Calu3 (cell line): ENCODE measurements at regions not wholly inside any gene's neighbourhood (a gene's known extent, or its start where the extent isn't known, plus 50 kb on each side); places are given as distances from the start of the nearest gene placed in this dataset.

Experiments used
- BruUV-seq: library from RNA; stranded (reverse); fragments of 400-500 nt; replicated peaks from 2 replicates; lab custom pipeline; 2021; lab: Mats Ljungman, UMichigan
- CTCF ChIA-PET: fragments of 300-600 bp; sonication (Branson Sonifier 250); formaldehyde crosslinking; loops from one replicate; lab custom pipeline; 2022; ENCODE audit warnings: antibody characterized with exemption; lab: Charles Lee
- DNase-seq: peaks from one replicate; pipeline ENCODE4 v3.0.0; 2022
- H3K27ac Mint-ChIP-seq: one replicate; pipeline ENCODE4 v1.8.0; 2022; ENCODE audit warnings: mixed read lengths; ENCODE audit not compliant: unreplicated experiment
- H3K27me3 Mint-ChIP-seq: one replicate; pipeline ENCODE4 v1.8.0; 2022; ENCODE audit warnings: mixed read lengths; ENCODE audit not compliant: unreplicated experiment
- H3K36me3 Mint-ChIP-seq: one replicate; pipeline ENCODE4 v1.8.0; 2022; ENCODE audit warnings: mild to moderate bottlenecking, moderate library complexity, mixed read lengths; ENCODE audit not compliant: insufficient read depth, unreplicated experiment
- H3K4me1 Mint-ChIP-seq: one replicate; pipeline ENCODE4 v1.8.0; 2022; ENCODE audit warnings: mild to moderate bottlenecking, low read depth, mixed read lengths; ENCODE audit not compliant: unreplicated experiment
- H3K4me3 Mint-ChIP-seq: one replicate; pipeline ENCODE4 v1.8.0; 2022; ENCODE audit warnings: mild to moderate bottlenecking, low read depth, moderate library complexity, mixed read lengths; ENCODE audit not compliant: unreplicated experiment
- H3K9me3 Mint-ChIP-seq: one replicate; pipeline ENCODE4 v1.8.0; 2022; ENCODE audit warnings: low read depth, mixed read lengths; ENCODE audit not compliant: unreplicated experiment
- CTCF ChIP-seq: fragments of 200-600 bp; IDR thresholded peaks from one replicate; pipeline ENCODE4 v1.8.0; 2022; ENCODE audit warnings: antibody characterized with exemption; ENCODE audit not compliant: unreplicated experiment
- intact Hi-C: fragments of 100-400 bp; cut with micrococcal nuclease; formaldehyde crosslinking; loops from one replicate; pipeline ENCODE4 v1.10.0; 2022; ENCODE audit not compliant: unreplicated experiment

GRCh38 chr22:48522271-48522670 lies 1305.4 kb downstream of the BRD1 start:
- no peak overlapping the region for H3K27ac Mint-ChIP-seq
- no peaks in the 10 kb centered on the region for H3K27me3 Mint-ChIP-seq
- TF ChIP-seq CTCF, result no peak
- no peak for DNase-seq
- CTCF ChIA-PET, result no interaction called here
- H3K4me1 Mint-ChIP-seq, result no peaks in the 10 kb centered on the region
- H3K9me3 Mint-ChIP-seq, result peaks cover 15% of the 10 kb centered on the region
- intact Hi-C loops, result no loop called here
- H3K36me3 Mint-ChIP-seq, result peaks cover 8% of the 10 kb centered on the region
- BruUV-seq, result no TSS peak
- no peak overlapping the region for H3K4me3 Mint-ChIP-seq

GRCh38 chr22:48520884-48521588 lies 1306.6 kb downstream of the BRD1 start:
- Mint-ChIP-seq H3K4me3 (no peak overlapping the region), H3K36me3 (peaks cover 8% of the 10 kb centered on the region), H3K4me1 (no peaks in the 10 kb centered on the region), H3K9me3 (peaks cover 10% of the 10 kb centered on the region), H3K27me3 (no peaks in the 10 kb centered on the region), H3K27ac (no peak overlapping the region)
- no peak for DNase-seq
- CTCF ChIA-PET, result no interaction called here
- TF ChIP-seq CTCF, result no peak
- BruUV-seq, result no TSS peak
- intact Hi-C loops, result no loop called here

GRCh38 chr22:48520207-48520606 lies 1307.5 kb downstream of the BRD1 start:
- H3K27ac Mint-ChIP-seq, result no peak overlapping the region

GRCh38 chr22:48517039-48518030 lies 1310.3 kb downstream of the BRD1 start:
- H3K27me3 Mint-ChIP-seq, result no peaks in the 10 kb centered on the region
- no TSS peak for BruUV-seq
- intact Hi-C loops, result no loop called here
- TF ChIP-seq CTCF, result no peak
- H3K36me3 Mint-ChIP-seq, result peaks cover 5% of the 10 kb centered on the region
- no peak overlapping the region for H3K4me3 Mint-ChIP-seq
- peaks cover 7% of the 10 kb centered on the region for H3K9me3 Mint-ChIP-seq
- no peak overlapping the region for H3K27ac Mint-ChIP-seq
- no peaks in the 10 kb centered on the region for H3K4me1 Mint-ChIP-seq
- CTCF ChIA-PET, result no interaction called here
- no peak for DNase-seq

More at GRCh38 chr22:48520207-48520606, 1307.5 kb downstream of the BRD1 start:
- Mint-ChIP-seq H3K27me3 (no peaks in the 10 kb centered on the region), H3K4me3 (no peak overlapping the region), H3K4me1 (no peaks in the 10 kb centered on the region), H3K9me3 (peaks cover 7% of the 10 kb centered on the region), H3K36me3 (peaks cover 5% of the 10 kb centered on the region)
- intact Hi-C loops, result no loop called here
- CTCF ChIA-PET, result no interaction called here
- TF ChIP-seq CTCF, result no peak
- no peak for DNase-seq
- no TSS peak for BruUV-seq
